HCT116 (cell line): ENCODE measurements at regions not wholly inside any gene's neighbourhood (a gene's known extent, or its start where the extent isn't known, plus 50 kb on each side); places are given as distances from the start of the nearest gene placed in this dataset.

Experiments used
- ATAC-seq: fragments of 200-7000 bp; cut with Tn5 transposase; 2 replicates; pipeline ENCODE4 v1.9.1; 2020; ENCODE audit warnings: mild to moderate bottlenecking, moderate library complexity
- BruUV-seq: library from RNA; stranded (reverse); fragments of 400-500 nt; replicated peaks from 2 replicates; lab custom pipeline; 2021; lab: Mats Ljungman, UMichigan
- CTCF ChIA-PET: fragments of 300-600 bp; sonication (Branson Sonifier 250); formaldehyde crosslinking; loops from one replicate; lab custom pipeline; 2021; ENCODE audit warnings: antibody characterized with exemption; lab: Charles Lee
- POLR2A ChIA-PET: fragments of 300-600, 350-600 bp; sonication (Branson Sonifier 250); formaldehyde crosslinking; loops from one replicate; lab custom pipeline; 2021; ENCODE audit warnings: antibody characterized with exemption; lab: Charles Lee
- RAD21 ChIA-PET, 2 experiments: fragments of 300-600 bp; sonication (Branson Sonifier 250); formaldehyde crosslinking; loops; one replicate each; lab custom pipeline; 2023; ENCODE audit warnings: low total read pairs in 2 of 2; ENCODE audit not compliant: uncharacterized antibody in 2 of 2, unreplicated experiment in 2 of 2, low non-redundant PET in 1 of 2; lab: Charles Lee
- DNase-seq: peaks from one replicate; pipeline ENCODE4 v3.0.0-alpha.2; 2010; ENCODE audit warnings: low read depth, low spot score
- H2AFZ ChIP-seq: fragments of 200-600 bp; shearing (Covaris generic), sonication (generic); 2 replicates; pipeline ENCODE4 v1.6.1; 2017; ENCODE audit warnings: low read depth, mixed run types, mixed read lengths, antibody characterized with exemption, low read length; ENCODE audit not compliant: poor library complexity, severe bottlenecking
- H3K27ac ChIP-seq: 2 replicates; pipeline ENCODE4 v1.5.1; 2012; ENCODE audit warnings: low read depth, low read length
- H3K27me3 ChIP-seq: fragments of 200-600 bp; sonication (generic); 2 replicates; pipeline ENCODE4 v1.6.1; 2016; ENCODE audit warnings: mixed run types, low read length, mixed read lengths; ENCODE audit not compliant: insufficient read depth
- H3K36me3 ChIP-seq, 2 experiments: fragments of 200-500 bp in 1 of 2; fragments of 200-600 bp in 1 of 2; sonication (Bioruptor generic) in 1 of 2; sonication (generic) in 1 of 2; 2 replicates each; pipeline versions ENCODE4 v1.5.1 to v1.6.1; 2014 to 2016; ENCODE audit warnings: low read length in 2 of 2, inconsistent platforms in 1 of 2, mixed read lengths in 1 of 2, mixed run types in 1 of 2; ENCODE audit not compliant: insufficient read depth in 2 of 2, control insufficient read depth in 1 of 2
- H3K4me1 ChIP-seq, 2 experiments: fragments of 200-600 bp in 1 of 2; sonication (generic) in 1 of 2; 2 replicates each; pipeline versions ENCODE4 v1.5.1 to v1.6.1; 2012 to 2017; ENCODE audit warnings: low read length in 2 of 2, inconsistent platforms in 1 of 2, mild to moderate bottlenecking in 1 of 2, mixed read lengths in 1 of 2, mixed run types in 1 of 2, moderate library complexity in 1 of 2; ENCODE audit not compliant: insufficient read depth in 2 of 2, control insufficient read depth in 1 of 2
- H3K4me2 ChIP-seq: fragments of 200-600 bp; sonication (generic); 2 replicates; pipeline ENCODE4 v1.6.1; 2017; ENCODE audit warnings: mixed run types, low read length, mixed read lengths
- H3K4me3 ChIP-seq, 2 experiments: fragments of 200-600 bp in 1 of 2; sonication (generic) in 1 of 2; replicated peaks in 1 of 2; 2 replicates each; pipeline ENCODE4 v1.5.1; 2011 to 2016; ENCODE audit warnings: low read length in 2 of 2, control low read depth in 1 of 2, low read depth in 1 of 2, mild to moderate bottlenecking in 1 of 2, mixed read lengths in 1 of 2, mixed run types in 1 of 2
- H3K79me2 ChIP-seq: fragments of 200-600 bp; sonication (generic); 2 replicates; pipeline ENCODE4 v1.6.1; 2017; ENCODE audit warnings: mild to moderate bottlenecking, mixed run types, low read length, moderate library complexity, mixed read lengths; ENCODE audit not compliant: insufficient read depth
- H3K9ac ChIP-seq: fragments of 200-600 bp; sonication (generic); 2 replicates; pipeline ENCODE4 v1.6.1; 2016; ENCODE audit warnings: low read length, mixed read lengths
- H3K9me2 ChIP-seq: fragments of 200-600 bp; sonication (generic), shearing (Covaris generic); 2 replicates; pipeline ENCODE4 v1.6.1; 2017; ENCODE audit warnings: mixed run types, mild to moderate bottlenecking, moderate library complexity; ENCODE audit not compliant: insufficient read depth
- H3K9me3 ChIP-seq, 2 experiments: fragments of 200-500 bp in 1 of 2; fragments of 200-600 bp in 1 of 2; sonication (Bioruptor generic) in 1 of 2; sonication (generic) in 1 of 2; 2 replicates each; pipeline ENCODE4 v1.6.1; 2014 to 2017; ENCODE audit warnings: low read length in 2 of 2, mixed read lengths in 2 of 2, inconsistent platforms in 1 of 2, low read depth in 1 of 2, mild to moderate bottlenecking in 1 of 2, mixed run types in 1 of 2, moderate library complexity in 1 of 2; ENCODE audit not compliant: control insufficient read depth in 1 of 2, insufficient read depth in 1 of 2
- H4K20me1 ChIP-seq: fragments of 200-600 bp; sonication (generic), shearing (Covaris generic); 2 replicates; pipeline ENCODE4 v1.6.1; 2017; ENCODE audit warnings: mixed run types, mild to moderate bottlenecking, moderate library complexity; ENCODE audit not compliant: insufficient read depth
- CEBPB ChIP-seq: IDR thresholded peaks from 2 replicates; pipeline ENCODE4 v1.6.1; 2012; ENCODE audit warnings: low read depth
- EZH2phosphoT487 ChIP-seq: fragments of 200-600 bp; IDR thresholded peaks from 2 replicates; pipeline ENCODE4 v1.6.1; 2018; ENCODE audit warnings: antibody characterized with exemption, borderline replicate concordance
- FOSL1 ChIP-seq: IDR thresholded peaks from 2 replicates; pipeline ENCODE4 v1.6.1; 2012; ENCODE audit warnings: low read depth
- JUND ChIP-seq: IDR thresholded peaks from 2 replicates; pipeline ENCODE4 v1.6.1; 2012
- RAD21 ChIP-seq: IDR thresholded peaks from 2 replicates; pipeline ENCODE4 v1.6.1; 2012; ENCODE audit warnings: low read depth, mild to moderate bottlenecking
- SIN3A ChIP-seq: IDR thresholded peaks from 2 replicates; pipeline ENCODE4 v1.6.1; 2012; ENCODE audit warnings: low read depth
- ZFX ChIP-seq: fragments of 450-650 bp; IDR thresholded peaks from 2 replicates; pipeline ENCODE4 v1.6.1; 2017
- intact Hi-C: fragments of 100-400 bp; cut with micrococcal nuclease; formaldehyde crosslinking; loops from 2 replicates; pipeline ENCODE4 v1.10.0; 2022
- TF ChIP-seq, protein P1 (sequence below): IDR thresholded peaks from 2 replicates; pipeline ENCODE4 v1.6.1; 2012
- TF ChIP-seq, protein P2 (sequence below): IDR thresholded peaks from 2 replicates; pipeline ENCODE4 v1.6.1; 2011; ENCODE audit warnings: mild to moderate bottlenecking, low read length, moderate library complexity; ENCODE audit not compliant: insufficient replicate concordance; ENCODE audit errors: extremely low read depth
- TF ChIP-seq, protein P3 (sequence below), 3 experiments: fragments of 200-600 bp in 1 of 3; sonication (generic) in 1 of 3; IDR thresholded peaks in 2 of 3; conservative IDR thresholded peaks in 1 of 3; 2 replicates each; pipeline ENCODE4 v1.5.1; 2012 to 2017; ENCODE audit warnings: low read depth in 2 of 3, low read length in 2 of 3, antibody characterized with exemption in 1 of 3, borderline replicate concordance in 1 of 3, control low read depth in 1 of 3, mild to moderate bottlenecking in 1 of 3, mixed read lengths in 1 of 3, mixed run types in 1 of 3, moderate library complexity in 1 of 3; ENCODE audit not compliant: insufficient read depth in 1 of 3

DNA sequence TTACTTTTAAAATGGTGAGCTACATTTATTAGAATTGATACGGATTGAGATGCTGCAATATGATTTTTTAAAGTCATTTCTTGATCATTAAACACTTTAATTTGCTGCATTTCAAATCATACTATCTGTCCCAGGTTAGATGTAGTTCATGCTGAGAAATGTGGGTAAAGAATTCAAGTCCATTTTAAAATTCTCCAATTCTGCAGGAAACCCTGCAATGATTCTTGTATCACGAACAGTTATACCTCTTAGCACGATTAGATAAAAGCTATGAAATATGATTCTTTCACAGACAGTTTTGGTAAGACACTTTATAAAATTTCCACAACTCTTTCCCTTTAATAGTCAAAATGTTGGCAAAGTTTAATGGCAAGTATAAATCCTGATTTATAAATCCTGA lies 693.4 kb downstream of the ADGRL2 start:
- H3K36me3 ChIP-seq = no peaks in the 10 kb centered on the region
- H3K4me1 ChIP-seq = no peaks in the 10 kb centered on the region
- CTCF ChIA-PET = no interaction called here
- RAD21 ChIA-PET = no interaction called here
- no peak for ATAC-seq
- intact Hi-C loops = no loop called here
- H3K79me2 ChIP-seq = no peaks in the 10 kb centered on the region
- DNase-seq = no peak
- no peak overlapping the region for H3K4me3 ChIP-seq
- no peak overlapping the region for H3K9ac ChIP-seq
- BruUV-seq = no TSS peak
- no peaks in the 10 kb centered on the region for H3K9me2 ChIP-seq
- no peak for TF ChIP-seq CEBPB
- TF ChIP-seq, protein P1, sequence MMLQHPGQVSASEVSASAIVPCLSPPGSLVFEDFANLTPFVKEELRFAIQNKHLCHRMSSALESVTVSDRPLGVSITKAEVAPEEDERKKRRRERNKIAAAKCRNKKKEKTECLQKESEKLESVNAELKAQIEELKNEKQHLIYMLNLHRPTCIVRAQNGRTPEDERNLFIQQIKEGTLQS = no peak
- TF ChIP-seq ZFX = no peak
- no peak for TF ChIP-seq SIN3A
- TF ChIP-seq, protein P2, sequence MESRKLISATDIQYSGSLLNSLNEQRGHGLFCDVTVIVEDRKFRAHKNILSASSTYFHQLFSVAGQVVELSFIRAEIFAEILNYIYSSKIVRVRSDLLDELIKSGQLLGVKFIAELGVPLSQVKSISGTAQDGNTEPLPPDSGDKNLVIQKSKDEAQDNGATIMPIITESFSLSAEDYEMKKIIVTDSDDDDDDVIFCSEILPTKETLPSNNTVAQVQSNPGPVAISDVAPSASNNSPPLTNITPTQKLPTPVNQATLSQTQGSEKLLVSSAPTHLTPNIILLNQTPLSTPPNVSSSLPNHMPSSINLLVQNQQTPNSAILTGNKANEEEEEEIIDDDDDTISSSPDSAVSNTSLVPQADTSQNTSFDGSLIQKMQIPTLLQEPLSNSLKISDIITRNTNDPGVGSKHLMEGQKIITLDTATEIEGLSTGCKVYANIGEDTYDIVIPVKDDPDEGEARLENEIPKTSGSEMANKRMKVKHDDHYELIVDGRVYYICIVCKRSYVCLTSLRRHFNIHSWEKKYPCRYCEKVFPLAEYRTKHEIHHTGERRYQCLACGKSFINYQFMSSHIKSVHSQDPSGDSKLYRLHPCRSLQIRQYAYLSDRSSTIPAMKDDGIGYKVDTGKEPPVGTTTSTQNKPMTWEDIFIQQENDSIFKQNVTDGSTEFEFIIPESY = no peak
- no peak for TF ChIP-seq RAD21
- TF ChIP-seq, protein P3, sequence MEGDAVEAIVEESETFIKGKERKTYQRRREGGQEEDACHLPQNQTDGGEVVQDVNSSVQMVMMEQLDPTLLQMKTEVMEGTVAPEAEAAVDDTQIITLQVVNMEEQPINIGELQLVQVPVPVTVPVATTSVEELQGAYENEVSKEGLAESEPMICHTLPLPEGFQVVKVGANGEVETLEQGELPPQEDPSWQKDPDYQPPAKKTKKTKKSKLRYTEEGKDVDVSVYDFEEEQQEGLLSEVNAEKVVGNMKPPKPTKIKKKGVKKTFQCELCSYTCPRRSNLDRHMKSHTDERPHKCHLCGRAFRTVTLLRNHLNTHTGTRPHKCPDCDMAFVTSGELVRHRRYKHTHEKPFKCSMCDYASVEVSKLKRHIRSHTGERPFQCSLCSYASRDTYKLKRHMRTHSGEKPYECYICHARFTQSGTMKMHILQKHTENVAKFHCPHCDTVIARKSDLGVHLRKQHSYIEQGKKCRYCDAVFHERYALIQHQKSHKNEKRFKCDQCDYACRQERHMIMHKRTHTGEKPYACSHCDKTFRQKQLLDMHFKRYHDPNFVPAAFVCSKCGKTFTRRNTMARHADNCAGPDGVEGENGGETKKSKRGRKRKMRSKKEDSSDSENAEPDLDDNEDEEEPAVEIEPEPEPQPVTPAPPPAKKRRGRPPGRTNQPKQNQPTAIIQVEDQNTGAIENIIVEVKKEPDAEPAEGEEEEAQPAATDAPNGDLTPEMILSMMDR (IDR thresholded peaks at IDR 0.05 in 2 of 3, conservative IDR thresholded peaks at IDR 0.05 in 1 of 3; ENCODE audit: borderline replicate concordance in 1 of 3, insufficient read depth in 1 of 3, low read depth in 2 of 3, low read length in 2 of 3) = no peak
- TF ChIP-seq JUND = no peak
- no peak for TF ChIP-seq EZH2phosphoT487
- TF ChIP-seq FOSL1 = no peak
- POLR2A ChIA-PET = no interaction called here
- H3K9me3 ChIP-seq = peaks cover 5 to 7% of the 10 kb centered on the region in 2 experiments; a peak in 2 of 4 replicates
- no peaks in the 10 kb centered on the region for H3K27me3 ChIP-seq
- H2AFZ ChIP-seq = no peak overlapping the region
- no peak overlapping the region for H3K27ac ChIP-seq
- no peak overlapping the region for H3K4me2 ChIP-seq
- no peaks in the 10 kb centered on the region for H4K20me1 ChIP-seq
